GM19035 (cell line): ENCODE measurements at regions not wholly inside any gene's neighbourhood (a gene's known extent, or its start where the extent isn't known, plus 50 kb on each side); places are given as distances from the start of the nearest gene placed in this dataset.

Experiments used
- ATAC-seq: cut with Tn5 transposase; IDR thresholded peaks from one replicate; pipeline ENCODE4 v1.9.1; 2021; ENCODE audit not compliant: unreplicated experiment

- ATAC-seq: no peak
These were observed 825.1 kb downstream of the SLC4A3 start for GRCh38 chr2:220452561-220452960.

- no peak for ATAC-seq
These were observed 828.0 kb downstream of the SLC4A3 start for GRCh38 chr2:220455351-220455990.

GRCh38 chr2:220458051-220458450 is 830.6 kb downstream of the SLC4A3 start:
- ATAC-seq: no peak

- ATAC-seq: no peak
These were observed 833.0 kb downstream of the SLC4A3 start for GRCh38 chr2:220460257-220460985.

GRCh38 chr2:220463876-220464275 is 836.4 kb downstream of the SLC4A3 start:
- ATAC-seq: no peak

- no peak for ATAC-seq
These were observed 838.3 kb downstream of the SLC4A3 start for GRCh38 chr2:220465700-220466099.

- no peak for ATAC-seq
These were observed 838.8 kb downstream of the SLC4A3 start for GRCh38 chr2:220466251-220466691.

- no peak for ATAC-seq
These were observed 841.8 kb downstream of the SLC4A3 start for GRCh38 chr2:220469201-220469600.

GRCh38 chr2:220473611-220474010 is 846.2 kb downstream of the SLC4A3 start:
- no peak for ATAC-seq

- no peak for ATAC-seq
These were observed 849.4 kb downstream of the SLC4A3 start for GRCh38 chr2:220476877-220477276.

GRCh38 chr2:220478305-220479058 is 851.1 kb downstream of the SLC4A3 start:
- ATAC-seq: no peak

GRCh38 chr2:220482716-220483115 is 855.3 kb downstream of the SLC4A3 start:
- no peak for ATAC-seq

GRCh38 chr2:220489121-220489520 is 861.7 kb downstream of the SLC4A3 start:
- no peak for ATAC-seq

- no peak for ATAC-seq
These were observed 864.2 kb downstream of the SLC4A3 start for GRCh38 chr2:220491670-220492069.

GRCh38 chr2:220493871-220494525 is 866.6 kb downstream of the SLC4A3 start:
- ATAC-seq: no peak

GRCh38 chr2:220496513-220496912 is 869.1 kb downstream of the SLC4A3 start:
- no peak for ATAC-seq

- ATAC-seq: no peak
These were observed 871.8 kb downstream of the SLC4A3 start for GRCh38 chr2:220499225-220499624.

- ATAC-seq: no peak
These were observed 875.1 kb downstream of the SLC4A3 start for GRCh38 chr2:220502539-220502938.

GRCh38 chr2:220503431-220503830 is 876.0 kb downstream of the SLC4A3 start:
- no peak for ATAC-seq

GRCh38 chr2:220504938-220505503 is 877.6 kb downstream of the SLC4A3 start:
- ATAC-seq: no peak

- ATAC-seq: no peak
These were observed 879.0 kb downstream of the SLC4A3 start for GRCh38 chr2:220506466-220506865.
